Activated T-cell treated with anti-CD3 and anti-CD28 coated beads, Interleukin-2, amount 50 U/mL, for 4 hours (primary cell): ENCODE measurements at regions not wholly inside any gene's neighbourhood (a gene's known extent, or its start where the extent isn't known, plus 50 kb on each side); places are given as distances from the start of the nearest gene placed in this dataset.
"Not testable (repeated sequence)": the region's sequence is repeated elsewhere in the genome, so short reads cannot be mapped to it uniquely, and the experiment has no call there.

Source experiments
- ATAC-seq, 2 donors: fragments of 200-7000 bp; cut with Tn5 transposase; one replicate each; pipeline ENCODE4 v1.10.0; 2021
- DNase-seq: peaks from one replicate; pipeline ENCODE4 v3.0.0-alpha.2; 2020
- H3K27me3 Mint-ChIP-seq: one replicate; pipeline ENCODE4 v1.8.0; 2021; ENCODE audit warnings: low read depth, mixed read lengths
- H3K36me3 Mint-ChIP-seq: one replicate; pipeline ENCODE4 v1.8.0; 2022; ENCODE audit warnings: mixed read lengths; ENCODE audit not compliant: insufficient read depth
- H3K4me1 Mint-ChIP-seq: one replicate; pipeline ENCODE4 v1.8.0; 2021; ENCODE audit warnings: low read depth, mixed read lengths
- H3K4me3 Mint-ChIP-seq: one replicate; pipeline ENCODE4 v1.8.0; 2021; ENCODE audit warnings: mild to moderate bottlenecking, moderate library complexity, mixed read lengths
- H3K9me3 Mint-ChIP-seq: one replicate; pipeline ENCODE4 v1.8.0; 2021; ENCODE audit warnings: mixed read lengths

- Mint-ChIP-seq H3K4me3 (no peak overlapping the region), H3K9me3 (no peaks in the 10 kb centered on the region), H3K36me3 (no peaks in the 10 kb centered on the region), H3K27me3 (peaks cover 16% of the 10 kb centered on the region), H3K4me1 (peaks cover 2% of the 10 kb centered on the region)
- ATAC-seq (no peak), DNase-seq (no peak)
Measured at GRCh38 chr2:75432761-75433361, 127.9 kb downstream of the EVA1A start.

- ATAC-seq: no peak
- Mint-ChIP-seq H3K27me3 (peaks cover 21% of the 10 kb centered on the region), H3K9me3 (no peaks in the 10 kb centered on the region), H3K4me1 (peaks cover 2% of the 10 kb centered on the region), H3K4me3 (no peak overlapping the region), H3K36me3 (no peaks in the 10 kb centered on the region)
- no peak for DNase-seq
Measured at GRCh38 chr2:75431763-75432162, 129.0 kb downstream of the EVA1A start.

GRCh38 chr2:75431276-75431675 is 129.5 kb downstream of the EVA1A start:
- H3K27me3 Mint-ChIP-seq: peaks cover 21% of the 10 kb centered on the region
- ATAC-seq (no peak), DNase-seq (no peak)
- no peaks in the 10 kb centered on the region for H3K9me3 Mint-ChIP-seq
- no peak overlapping the region for H3K4me3 Mint-ChIP-seq
- peaks cover 2% of the 10 kb centered on the region for H3K4me1 Mint-ChIP-seq
- no peaks in the 10 kb centered on the region for H3K36me3 Mint-ChIP-seq

GRCh38 chr2:75430449-75430848 is 130.3 kb downstream of the EVA1A start:
- H3K9me3 Mint-ChIP-seq, DNase-seq, H3K36me3 Mint-ChIP-seq, ATAC-seq, H3K4me3 Mint-ChIP-seq, H3K4me1 Mint-ChIP-seq: not testable (repeated sequence)
- H3K27me3 Mint-ChIP-seq: peaks cover 19% of the 10 kb centered on the region

GRCh38 chr2:75428646-75429443 is 131.9 kb downstream of the EVA1A start:
- Mint-ChIP-seq H3K27me3 (peaks cover 25% of the 10 kb centered on the region), H3K4me1 (peaks cover 2% of the 10 kb centered on the region), H3K4me3 (no peak overlapping the region), H3K9me3 (no peaks in the 10 kb centered on the region), H3K36me3 (no peaks in the 10 kb centered on the region)
- ATAC-seq: no peak
- DNase-seq: no peak

GRCh38 chr2:75428060-75428459 is 132.7 kb downstream of the EVA1A start:
- Mint-ChIP-seq H3K27me3 (peaks cover 25% of the 10 kb centered on the region), H3K4me1 (peaks cover 2% of the 10 kb centered on the region), H3K36me3 (no peaks in the 10 kb centered on the region), H3K4me3 (no peak overlapping the region), H3K9me3 (no peaks in the 10 kb centered on the region)
- DNase-seq (no peak), ATAC-seq (no peak)

GRCh38 chr2:75424936-75425619 is 135.7 kb downstream of the EVA1A start:
- Mint-ChIP-seq H3K27me3 (peaks cover 15% of the 10 kb centered on the region), H3K9me3 (no peaks in the 10 kb centered on the region), H3K4me3 (no peak overlapping the region), H3K4me1 (no peaks in the 10 kb centered on the region), H3K36me3 (no peaks in the 10 kb centered on the region)
- ATAC-seq: no peak
- no peak for DNase-seq

GRCh38 chr2:75421986-75422385 is 138.8 kb downstream of the EVA1A start:
- Mint-ChIP-seq H3K36me3 (no peaks in the 10 kb centered on the region), H3K4me1 (peaks cover 2% of the 10 kb centered on the region), H3K4me3 (no peak overlapping the region), H3K9me3 (no peaks in the 10 kb centered on the region), H3K27me3 (peaks cover 14% of the 10 kb centered on the region)
- DNase-seq: no peak
- no peak for ATAC-seq

- peaks cover 18% of the 10 kb centered on the region for H3K27me3 Mint-ChIP-seq
- H3K9me3 Mint-ChIP-seq: no peaks in the 10 kb centered on the region
- H3K36me3 Mint-ChIP-seq: no peaks in the 10 kb centered on the region
- peak overlapping the region; percentile 71 for H3K4me3 Mint-ChIP-seq
- peaks cover 16% of the 10 kb centered on the region for H3K4me1 Mint-ChIP-seq
- ATAC-seq (peak in 1 of 2 donors; percentile 50), DNase-seq (no peak)
Measured at GRCh38 chr2:75416420-75417342, 144.1 kb downstream of the EVA1A start.

GRCh38 chr2:75415731-75416130 is 145.0 kb downstream of the EVA1A start:
- H3K4me3 Mint-ChIP-seq: no peak overlapping the region
- peaks cover 16% of the 10 kb centered on the region for H3K4me1 Mint-ChIP-seq
- no peaks in the 10 kb centered on the region for H3K36me3 Mint-ChIP-seq

GRCh38 chr2:75415111-75415626 is 145.6 kb downstream of the EVA1A start:
- peaks cover 6% of the 10 kb centered on the region for H3K9me3 Mint-ChIP-seq
- peaks cover 18% of the 10 kb centered on the region for H3K27me3 Mint-ChIP-seq
- ATAC-seq: no peak
- no peak overlapping the region for H3K4me3 Mint-ChIP-seq
- H3K4me1 Mint-ChIP-seq: peaks cover 16% of the 10 kb centered on the region
- no peak for DNase-seq
- H3K36me3 Mint-ChIP-seq: peaks cover 3% of the 10 kb centered on the region

More at GRCh38 chr2:75415731-75416130, 145.0 kb downstream of the EVA1A start:
- Mint-ChIP-seq H3K9me3 (peaks cover under 1% of the 10 kb centered on the region), H3K27me3 (peaks cover 18% of the 10 kb centered on the region)
- DNase-seq: no peak
- ATAC-seq: no peak

GRCh38 chr2:75411574-75411973 is 149.2 kb downstream of the EVA1A start:
- DNase-seq (no peak), ATAC-seq (no peak)
- H3K9me3 Mint-ChIP-seq: peaks cover 10% of the 10 kb centered on the region
- peaks cover 10% of the 10 kb centered on the region for H3K4me1 Mint-ChIP-seq
- H3K27me3 Mint-ChIP-seq: peaks cover 20% of the 10 kb centered on the region
- H3K36me3 Mint-ChIP-seq: peaks cover 7% of the 10 kb centered on the region
- H3K4me3 Mint-ChIP-seq: no peak overlapping the region

- DNase-seq (no peak), ATAC-seq (no peak)
- Mint-ChIP-seq H3K27me3 (peaks cover 20% of the 10 kb centered on the region), H3K36me3 (peaks cover 7% of the 10 kb centered on the region), H3K4me1 (peaks cover 5% of the 10 kb centered on the region), H3K9me3 (peaks cover 10% of the 10 kb centered on the region), H3K4me3 (no peak overlapping the region)
Measured at GRCh38 chr2:75410702-75411101, 150.0 kb downstream of the EVA1A start.

- H3K4me1 Mint-ChIP-seq: no peaks in the 10 kb centered on the region
- H3K9me3 Mint-ChIP-seq: peaks cover 10% of the 10 kb centered on the region
- DNase-seq (no peak), ATAC-seq (no peak)
- H3K27me3 Mint-ChIP-seq: peaks cover 11% of the 10 kb centered on the region
- H3K4me3 Mint-ChIP-seq: no peak overlapping the region
- H3K36me3 Mint-ChIP-seq: peaks cover 7% of the 10 kb centered on the region
Measured at GRCh38 chr2:75408771-75409170, 152.0 kb downstream of the EVA1A start.
